ENCODE measurements at regions not wholly inside any gene's neighbourhood (a gene's known extent, or its start where the extent isn't known, plus 50 kb on each side); places are given as distances from the start of the nearest gene placed in this dataset.

DNA sequence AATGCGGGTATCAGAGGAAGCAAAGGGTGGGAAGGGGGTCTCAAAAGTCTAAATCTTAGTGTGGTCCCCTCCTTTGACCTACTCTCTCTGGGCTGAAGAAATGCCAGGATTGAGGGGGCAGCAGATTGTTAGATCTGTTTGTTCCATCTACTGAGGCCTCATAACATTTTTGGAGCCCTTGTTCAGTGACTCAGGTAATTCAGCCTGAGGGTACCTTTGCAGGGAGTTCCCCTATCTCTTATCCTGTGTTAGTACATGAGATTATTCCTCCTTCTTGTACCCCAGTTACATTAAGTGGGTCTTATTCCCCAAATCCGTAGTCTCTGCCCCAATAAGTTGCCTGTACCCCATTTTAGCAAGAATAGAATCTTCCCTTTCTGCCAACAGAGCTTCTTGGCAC lies 79.0 kb downstream of the RTL9 start:
- TF ChIP-seq, protein P1, sequence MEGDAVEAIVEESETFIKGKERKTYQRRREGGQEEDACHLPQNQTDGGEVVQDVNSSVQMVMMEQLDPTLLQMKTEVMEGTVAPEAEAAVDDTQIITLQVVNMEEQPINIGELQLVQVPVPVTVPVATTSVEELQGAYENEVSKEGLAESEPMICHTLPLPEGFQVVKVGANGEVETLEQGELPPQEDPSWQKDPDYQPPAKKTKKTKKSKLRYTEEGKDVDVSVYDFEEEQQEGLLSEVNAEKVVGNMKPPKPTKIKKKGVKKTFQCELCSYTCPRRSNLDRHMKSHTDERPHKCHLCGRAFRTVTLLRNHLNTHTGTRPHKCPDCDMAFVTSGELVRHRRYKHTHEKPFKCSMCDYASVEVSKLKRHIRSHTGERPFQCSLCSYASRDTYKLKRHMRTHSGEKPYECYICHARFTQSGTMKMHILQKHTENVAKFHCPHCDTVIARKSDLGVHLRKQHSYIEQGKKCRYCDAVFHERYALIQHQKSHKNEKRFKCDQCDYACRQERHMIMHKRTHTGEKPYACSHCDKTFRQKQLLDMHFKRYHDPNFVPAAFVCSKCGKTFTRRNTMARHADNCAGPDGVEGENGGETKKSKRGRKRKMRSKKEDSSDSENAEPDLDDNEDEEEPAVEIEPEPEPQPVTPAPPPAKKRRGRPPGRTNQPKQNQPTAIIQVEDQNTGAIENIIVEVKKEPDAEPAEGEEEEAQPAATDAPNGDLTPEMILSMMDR (IDR thresholded peaks at IDR 0.05) = no peak
- TF ChIP-seq POLR2A (IDR thresholded peaks at IDR 0.05) = no peak

All from uterus (tissue), 2 donors.